Activated naive CD8-positive, alpha-beta T cell (primary cell): ENCODE measurements at regions not wholly inside any gene's neighbourhood (a gene's known extent, or its start where the extent isn't known, plus 50 kb on each side); places are given as distances from the start of the nearest gene placed in this dataset.
"Not testable (repeated sequence)": the region's sequence is repeated elsewhere in the genome, so short reads cannot be mapped to it uniquely, and the experiment has no call there.

Experiments
- H3K27ac Mint-ChIP-seq: one replicate; pipeline ENCODE4 v1.8.0; 2021; ENCODE audit warnings: mixed read lengths
- H3K27me3 Mint-ChIP-seq: one replicate; pipeline ENCODE4 v1.8.0; 2021; ENCODE audit warnings: mixed read lengths
- H3K36me3 Mint-ChIP-seq: one replicate; pipeline ENCODE4 v1.8.0; 2021; ENCODE audit warnings: mixed read lengths
- H3K4me1 Mint-ChIP-seq: one replicate; pipeline ENCODE4 v1.8.0; 2021; ENCODE audit warnings: low read depth, mixed read lengths
- H3K4me3 Mint-ChIP-seq: one replicate; pipeline ENCODE4 v1.8.0; 2021; ENCODE audit warnings: mild to moderate bottlenecking, mixed read lengths
- H3K9me3 Mint-ChIP-seq: one replicate; pipeline ENCODE4 v1.8.0; 2021; ENCODE audit warnings: low read depth, mixed read lengths

GRCh38 chr5:7078101-7078500 lies 317.8 kb upstream of the ADCY2 start:
- Mint-ChIP-seq H3K4me3 (no peak overlapping the region), H3K9me3 (no peaks in the 10 kb centered on the region), H3K27me3 (no peaks in the 10 kb centered on the region), H3K4me1 (no peaks in the 10 kb centered on the region), H3K36me3 (no peaks in the 10 kb centered on the region), H3K27ac (no peak overlapping the region)

GRCh38 chr5:7078901-7079300 lies 317.0 kb upstream of the ADCY2 start:
- no peaks in the 10 kb centered on the region for H3K36me3 Mint-ChIP-seq
- no peaks in the 10 kb centered on the region for H3K27me3 Mint-ChIP-seq
- no peak overlapping the region for H3K27ac Mint-ChIP-seq
- H3K9me3 Mint-ChIP-seq: no peaks in the 10 kb centered on the region
- no peaks in the 10 kb centered on the region for H3K4me1 Mint-ChIP-seq
- no peak overlapping the region for H3K4me3 Mint-ChIP-seq

GRCh38 chr5:7080501-7080900 lies 315.4 kb upstream of the ADCY2 start:
- no peaks in the 10 kb centered on the region for H3K4me1 Mint-ChIP-seq
- no peaks in the 10 kb centered on the region for H3K27me3 Mint-ChIP-seq
- H3K27ac Mint-ChIP-seq: no peak overlapping the region
- no peak overlapping the region for H3K4me3 Mint-ChIP-seq
- no peaks in the 10 kb centered on the region for H3K9me3 Mint-ChIP-seq
- H3K36me3 Mint-ChIP-seq: no peaks in the 10 kb centered on the region

- H3K27ac Mint-ChIP-seq: no peak overlapping the region
Measured at GRCh38 chr5:7087719-7088297, 308.1 kb upstream of the ADCY2 start.

GRCh38 chr5:7088849-7089248 lies 307.1 kb upstream of the ADCY2 start:
- H3K4me1 Mint-ChIP-seq: no peaks in the 10 kb centered on the region
- H3K36me3 Mint-ChIP-seq: no peaks in the 10 kb centered on the region
- H3K9me3 Mint-ChIP-seq: no peaks in the 10 kb centered on the region
- no peak overlapping the region for H3K4me3 Mint-ChIP-seq
- H3K27me3 Mint-ChIP-seq: peaks cover 2% of the 10 kb centered on the region
- no peak overlapping the region for H3K27ac Mint-ChIP-seq

More at GRCh38 chr5:7087719-7088297, 308.1 kb upstream of the ADCY2 start:
- no peak overlapping the region for H3K4me3 Mint-ChIP-seq
- no peaks in the 10 kb centered on the region for H3K4me1 Mint-ChIP-seq
- peaks cover 2% of the 10 kb centered on the region for H3K27me3 Mint-ChIP-seq
- no peaks in the 10 kb centered on the region for H3K36me3 Mint-ChIP-seq
- no peaks in the 10 kb centered on the region for H3K9me3 Mint-ChIP-seq

- Mint-ChIP-seq H3K36me3 (no peaks in the 10 kb centered on the region), H3K27me3 (peaks cover 2% of the 10 kb centered on the region), H3K9me3 (no peaks in the 10 kb centered on the region), H3K4me3 (no peak overlapping the region), H3K4me1 (no peaks in the 10 kb centered on the region), H3K27ac (no peak overlapping the region)
Measured at GRCh38 chr5:7094626-7095025, 301.3 kb upstream of the ADCY2 start.

- Mint-ChIP-seq H3K4me3 (no peak overlapping the region), H3K36me3 (no peaks in the 10 kb centered on the region), H3K27ac (no peak overlapping the region), H3K4me1 (no peaks in the 10 kb centered on the region), H3K27me3 (peaks cover 2% of the 10 kb centered on the region), H3K9me3 (no peaks in the 10 kb centered on the region)
Measured at GRCh38 chr5:7096294-7096693, 299.6 kb upstream of the ADCY2 start.

- Mint-ChIP-seq H3K27ac (no peak overlapping the region), H3K27me3 (no peaks in the 10 kb centered on the region), H3K36me3 (no peaks in the 10 kb centered on the region), H3K9me3 (no peaks in the 10 kb centered on the region), H3K4me3 (no peak overlapping the region), H3K4me1 (no peaks in the 10 kb centered on the region)
Measured at GRCh38 chr5:7105358-7105757, 290.6 kb upstream of the ADCY2 start.

- Mint-ChIP-seq H3K27ac (no peak overlapping the region), H3K4me3 (no peak overlapping the region), H3K27me3 (no peaks in the 10 kb centered on the region), H3K4me1 (no peaks in the 10 kb centered on the region), H3K9me3 (peaks cover 5% of the 10 kb centered on the region), H3K36me3 (no peaks in the 10 kb centered on the region)
Measured at GRCh38 chr5:7117961-7118360, 278.0 kb upstream of the ADCY2 start.

GRCh38 chr5:7131680-7132079 lies 264.3 kb upstream of the ADCY2 start:
- Mint-ChIP-seq H3K27ac (no peak overlapping the region), H3K4me3 (no peak overlapping the region), H3K9me3 (peaks cover 4% of the 10 kb centered on the region), H3K27me3 (no peaks in the 10 kb centered on the region), H3K36me3 (peaks cover 2% of the 10 kb centered on the region), H3K4me1 (no peaks in the 10 kb centered on the region)

- H3K27ac Mint-ChIP-seq: no peak overlapping the region
Measured at GRCh38 chr5:7146886-7147285, 249.1 kb upstream of the ADCY2 start.

GRCh38 chr5:7157083-7157482 lies 238.9 kb upstream of the ADCY2 start:
- no peak overlapping the region for H3K27ac Mint-ChIP-seq
- H3K9me3 Mint-ChIP-seq: peaks cover 35% of the 10 kb centered on the region
- no peaks in the 10 kb centered on the region for H3K4me1 Mint-ChIP-seq
- H3K4me3 Mint-ChIP-seq: no peak overlapping the region
- no peaks in the 10 kb centered on the region for H3K36me3 Mint-ChIP-seq
- H3K27me3 Mint-ChIP-seq: no peaks in the 10 kb centered on the region

More at GRCh38 chr5:7146886-7147285, 249.1 kb upstream of the ADCY2 start:
- no peak overlapping the region for H3K4me3 Mint-ChIP-seq
- H3K36me3 Mint-ChIP-seq: no peaks in the 10 kb centered on the region
- no peaks in the 10 kb centered on the region for H3K27me3 Mint-ChIP-seq
- H3K9me3 Mint-ChIP-seq: peaks cover 3% of the 10 kb centered on the region
- H3K4me1 Mint-ChIP-seq: no peaks in the 10 kb centered on the region

- Mint-ChIP-seq H3K4me3 (no peak overlapping the region), H3K27me3 (no peaks in the 10 kb centered on the region), H3K27ac (no peak overlapping the region), H3K9me3 (no peaks in the 10 kb centered on the region), H3K4me1 (no peaks in the 10 kb centered on the region), H3K36me3 (no peaks in the 10 kb centered on the region)
Measured at GRCh38 chr5:7169240-7169878, 226.6 kb upstream of the ADCY2 start.

- H3K36me3 Mint-ChIP-seq, H3K4me3 Mint-ChIP-seq, H3K9me3 Mint-ChIP-seq, H3K4me1 Mint-ChIP-seq, H3K27me3 Mint-ChIP-seq, H3K27ac Mint-ChIP-seq: not testable (repeated sequence)
Measured at GRCh38 chr5:7170785-7171184, 225.2 kb upstream of the ADCY2 start.

- no peaks in the 10 kb centered on the region for H3K36me3 Mint-ChIP-seq
- no peaks in the 10 kb centered on the region for H3K4me1 Mint-ChIP-seq
- no peaks in the 10 kb centered on the region for H3K27me3 Mint-ChIP-seq
- no peak overlapping the region for H3K4me3 Mint-ChIP-seq
- no peak overlapping the region for H3K27ac Mint-ChIP-seq
- H3K9me3 Mint-ChIP-seq: no peaks in the 10 kb centered on the region
Measured at GRCh38 chr5:7179364-7179763, 216.6 kb upstream of the ADCY2 start.

GRCh38 chr5:7181841-7182240 lies 214.1 kb upstream of the ADCY2 start:
- no peaks in the 10 kb centered on the region for H3K36me3 Mint-ChIP-seq
- no peaks in the 10 kb centered on the region for H3K9me3 Mint-ChIP-seq
- H3K27ac Mint-ChIP-seq: no peak overlapping the region
- H3K4me3 Mint-ChIP-seq: no peak overlapping the region
- no peaks in the 10 kb centered on the region for H3K27me3 Mint-ChIP-seq
- no peaks in the 10 kb centered on the region for H3K4me1 Mint-ChIP-seq
